Endothelial cell of umbilical vein (primary cell): ENCODE measurements at regions not wholly inside any gene's neighbourhood (a gene's known extent, or its start where the extent isn't known, plus 50 kb on each side); places are given as distances from the start of the nearest gene placed in this dataset.

Experiments used
- EZH2 ChIP-seq: IDR thresholded peaks from 2 replicates; pipeline ENCODE4 v1.6.1; 2012; ENCODE audit warnings: borderline replicate concordance, low read depth, mild to moderate bottlenecking, moderate library complexity, low read length, inconsistent platforms; ENCODE audit not compliant: severe bottlenecking
- FOS ChIP-seq: IDR thresholded peaks from 2 replicates; pipeline ENCODE4 v1.6.1; 2011; ENCODE audit warnings: mild to moderate bottlenecking, low read length, moderate library complexity, borderline replicate concordance; ENCODE audit not compliant: insufficient read depth
- POLR2AphosphoS5 ChIP-seq: IDR thresholded peaks from 2 replicates; pipeline ENCODE4 v1.6.1; 2012; ENCODE audit warnings: low read depth, mild to moderate bottlenecking, control low read depth, low read length, moderate library complexity; ENCODE audit not compliant: insufficient read depth
- TF ChIP-seq, protein P1 (sequence below), 2 donors: IDR thresholded peaks; 1 replicate in 1 of 2; 2 replicates in 1 of 2; pipeline ENCODE4 v1.5.1; 2011; ENCODE audit warnings: low read length in 2 of 2, mild to moderate bottlenecking in 2 of 2, moderate library complexity in 2 of 2, control low read depth in 1 of 2, inconsistent platforms in 1 of 2, low read depth in 1 of 2; ENCODE audit not compliant: insufficient read depth in 1 of 2; ENCODE audit errors: extremely low read depth in 1 of 2

GRCh38 chr2:134167015-134167414 is 86.9 kb upstream of the MGAT5 start:
- no peak for TF ChIP-seq POLR2AphosphoS5
- TF ChIP-seq, protein P1, sequence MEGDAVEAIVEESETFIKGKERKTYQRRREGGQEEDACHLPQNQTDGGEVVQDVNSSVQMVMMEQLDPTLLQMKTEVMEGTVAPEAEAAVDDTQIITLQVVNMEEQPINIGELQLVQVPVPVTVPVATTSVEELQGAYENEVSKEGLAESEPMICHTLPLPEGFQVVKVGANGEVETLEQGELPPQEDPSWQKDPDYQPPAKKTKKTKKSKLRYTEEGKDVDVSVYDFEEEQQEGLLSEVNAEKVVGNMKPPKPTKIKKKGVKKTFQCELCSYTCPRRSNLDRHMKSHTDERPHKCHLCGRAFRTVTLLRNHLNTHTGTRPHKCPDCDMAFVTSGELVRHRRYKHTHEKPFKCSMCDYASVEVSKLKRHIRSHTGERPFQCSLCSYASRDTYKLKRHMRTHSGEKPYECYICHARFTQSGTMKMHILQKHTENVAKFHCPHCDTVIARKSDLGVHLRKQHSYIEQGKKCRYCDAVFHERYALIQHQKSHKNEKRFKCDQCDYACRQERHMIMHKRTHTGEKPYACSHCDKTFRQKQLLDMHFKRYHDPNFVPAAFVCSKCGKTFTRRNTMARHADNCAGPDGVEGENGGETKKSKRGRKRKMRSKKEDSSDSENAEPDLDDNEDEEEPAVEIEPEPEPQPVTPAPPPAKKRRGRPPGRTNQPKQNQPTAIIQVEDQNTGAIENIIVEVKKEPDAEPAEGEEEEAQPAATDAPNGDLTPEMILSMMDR (IDR thresholded peaks at IDR 0.05; ENCODE audit: extremely low read depth in 1 of 2, insufficient read depth in 1 of 2, low read depth in 1 of 2, low read length in 2 of 2) = no peak
- TF ChIP-seq FOS = no peak
- no peak for TF ChIP-seq EZH2
